ENCODE measurements at regions not wholly inside any gene's neighbourhood (a gene's known extent, or its start where the extent isn't known, plus 50 kb on each side); places are given as distances from the start of the nearest gene placed in this dataset.

DNA sequence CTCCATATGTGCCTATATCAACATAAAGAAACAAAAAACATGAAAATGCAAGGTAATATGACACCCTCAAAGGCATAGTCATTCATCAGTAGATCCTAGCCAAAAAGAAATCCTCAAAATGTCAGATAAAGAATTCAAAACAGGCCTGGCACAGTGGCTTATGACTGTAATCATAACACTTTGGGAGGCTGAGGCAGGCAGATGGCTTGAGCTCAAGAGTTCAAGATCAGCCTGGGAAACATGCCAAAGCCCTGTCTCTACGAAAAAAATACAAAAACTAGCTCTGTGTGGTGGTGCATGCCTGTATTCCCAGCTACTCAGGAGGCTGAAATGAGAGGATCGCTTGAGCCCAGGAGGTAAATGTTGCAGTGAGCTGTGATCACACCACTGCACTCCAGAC lies 284.6 kb upstream of the KLHL29 start:
- DNase-seq (ENCODE audit: low read depth in 4 of 4, low spot score in 1 of 4): no peak

DNA sequence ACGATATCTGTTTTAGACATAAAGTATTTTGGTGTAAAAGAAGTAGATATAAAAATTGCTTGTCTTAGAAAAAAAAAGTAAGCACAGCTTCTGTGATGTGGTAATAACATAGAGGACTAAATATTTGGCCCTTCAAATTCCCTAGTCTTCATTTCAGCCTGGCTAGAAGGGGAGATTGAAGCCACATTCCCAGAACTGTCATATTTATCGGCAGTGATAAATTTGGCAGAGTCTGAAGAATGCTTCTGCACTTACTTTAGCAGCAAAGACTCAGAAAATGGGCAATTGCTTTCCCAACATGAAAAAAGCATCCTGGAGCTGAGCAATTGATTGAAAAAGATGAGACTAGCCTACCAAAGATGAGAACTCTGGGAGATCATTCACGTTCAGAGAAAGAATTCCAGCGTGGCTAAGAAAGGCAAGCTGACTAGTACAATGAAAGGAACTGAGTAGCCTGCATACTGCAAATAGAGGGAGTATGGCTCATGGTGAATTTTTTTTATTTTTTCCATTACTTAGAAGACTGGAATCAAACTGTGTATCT lies 278.7 kb upstream of the KLHL29 start:
- no peak for DNase-seq (ENCODE audit: low read depth in 4 of 4, low spot score in 1 of 4)

DNA sequence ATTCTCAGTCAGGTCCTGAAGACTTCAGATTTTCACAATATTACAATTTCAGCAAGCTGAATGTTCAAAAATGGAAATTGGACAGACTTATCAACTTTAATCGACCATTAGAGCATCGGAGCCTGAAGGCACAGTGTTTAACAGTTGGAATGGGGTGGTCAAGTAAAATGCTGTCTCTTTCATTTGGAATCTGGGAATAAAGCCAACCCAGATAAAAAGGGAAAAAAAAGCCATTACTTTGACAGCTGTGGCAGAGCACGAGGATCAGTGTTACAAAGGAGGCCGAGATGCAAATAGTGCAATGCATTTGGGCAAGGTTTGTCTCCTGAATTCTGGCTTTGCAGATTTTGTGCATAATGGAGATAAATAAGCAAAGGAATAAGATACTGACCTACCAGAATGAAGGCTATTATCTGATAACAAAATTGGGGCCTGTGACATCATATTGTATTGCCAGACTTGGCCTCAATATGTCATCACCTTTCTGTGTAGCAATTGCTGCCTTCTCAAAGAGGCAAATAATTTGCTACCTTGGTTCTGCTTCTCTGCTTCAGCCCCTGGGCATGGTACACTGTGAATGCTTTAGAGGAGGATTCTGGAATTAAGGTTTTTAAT lies 277.5 kb upstream of the KLHL29 start:
- no peak for DNase-seq (ENCODE audit: low read depth in 4 of 4, low spot score in 1 of 4)

DNA sequence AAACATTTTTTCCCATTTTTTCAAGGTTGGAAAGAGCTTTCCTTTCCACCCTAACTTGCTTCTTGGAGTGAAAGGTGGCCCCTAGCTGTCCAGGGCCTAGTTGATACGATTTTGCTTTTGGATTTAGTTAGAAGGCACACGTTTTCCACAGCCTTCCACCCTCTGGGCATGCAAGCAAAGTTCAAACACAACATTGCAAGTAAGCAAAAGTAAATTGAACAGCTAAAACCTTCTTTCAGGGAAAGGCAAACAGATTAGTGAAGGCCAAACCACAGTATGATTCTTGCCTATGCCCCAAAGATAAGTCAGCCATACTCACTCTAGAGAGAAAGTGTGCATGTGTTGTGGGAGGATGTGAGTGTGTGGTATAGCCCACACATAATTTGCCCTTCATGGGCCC lies 273.7 kb upstream of the KLHL29 start:
- no peak for DNase-seq (ENCODE audit: low read depth in 4 of 4, low spot score in 1 of 4)

DNA sequence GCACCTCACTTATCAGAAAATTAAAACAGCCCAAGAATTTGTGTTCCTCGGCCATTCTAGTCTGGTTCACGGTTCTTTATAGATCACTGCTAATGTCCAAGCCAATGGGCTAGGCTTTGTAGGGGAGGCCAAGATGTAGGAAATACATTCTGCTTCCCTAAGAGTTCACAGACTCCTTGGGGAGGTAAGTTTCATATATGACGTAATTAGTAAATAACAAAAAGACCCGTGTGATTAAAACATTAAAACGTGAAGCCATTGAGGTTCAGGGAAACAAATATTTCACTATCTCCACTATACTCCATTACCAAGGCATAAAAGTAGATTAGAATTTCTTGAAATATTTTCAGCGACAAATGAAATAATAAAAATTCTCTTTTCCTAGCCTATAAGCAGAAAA lies 272.5 kb upstream of the KLHL29 start:
- DNase-seq (ENCODE audit: low read depth in 4 of 4, low spot score in 1 of 4): no peak

DNA sequence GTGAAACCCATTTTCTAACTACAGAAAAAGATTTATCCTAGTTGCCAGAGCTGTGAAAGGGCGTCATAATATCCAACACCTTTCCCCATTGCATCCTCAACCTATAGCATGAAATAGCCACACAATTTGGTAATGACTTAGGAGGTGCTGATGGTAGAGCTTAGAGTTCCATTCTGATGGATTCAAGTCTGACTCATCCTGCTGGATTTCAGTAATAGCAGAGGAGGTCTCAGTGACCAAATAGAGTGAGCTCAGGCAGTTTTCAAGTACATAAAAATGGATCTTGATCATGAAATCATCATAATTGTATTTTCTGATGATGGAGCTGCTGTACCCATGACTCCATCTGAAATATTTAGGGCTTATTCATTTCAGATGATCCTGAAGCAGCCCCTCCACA lies 270.7 kb upstream of the KLHL29 start:
- no peak for DNase-seq (ENCODE audit: low read depth in 4 of 4, low spot score in 1 of 4)

DNA sequence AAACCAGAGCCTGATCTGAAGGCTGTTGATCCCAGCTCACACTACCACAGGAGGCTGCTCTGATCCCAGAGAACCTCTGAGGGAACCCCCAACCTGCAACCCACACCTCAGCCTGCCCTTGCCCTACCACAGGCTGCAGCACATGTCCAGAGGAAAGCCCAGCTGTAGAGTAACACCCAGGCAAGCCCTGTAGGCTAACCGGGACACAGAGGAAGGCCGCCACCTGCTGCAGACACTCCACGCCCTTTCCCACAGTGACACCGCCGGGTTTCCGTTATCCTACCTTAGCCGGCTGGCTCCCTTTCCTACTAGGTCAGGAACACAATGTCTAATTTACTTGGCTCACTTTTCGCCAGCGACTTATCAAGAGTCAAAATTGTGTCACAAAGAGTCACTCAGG lies 266.7 kb upstream of the KLHL29 start:
- no peak for DNase-seq (ENCODE audit: low read depth in 4 of 4, low spot score in 1 of 4)

DNA sequence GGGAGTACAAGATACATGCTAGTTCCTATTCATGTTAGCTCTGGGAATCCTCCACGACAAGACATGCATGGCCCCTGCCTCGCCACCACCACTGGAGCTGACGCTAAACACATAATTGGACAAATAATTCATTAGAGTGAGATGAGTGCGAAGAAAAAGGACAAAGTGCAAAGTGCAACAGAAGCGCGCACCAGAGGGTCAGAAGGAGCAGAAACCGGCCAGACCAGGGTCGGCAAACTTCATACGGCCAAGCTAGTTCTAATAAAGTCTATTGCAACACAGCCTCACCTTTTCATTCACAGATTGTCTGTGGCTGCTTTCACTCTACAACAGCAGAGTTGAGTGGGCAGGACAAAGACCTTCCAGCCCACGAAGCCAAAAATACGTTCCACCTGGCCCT lies 266.1 kb upstream of the KLHL29 start:
- DNase-seq (ENCODE audit: low read depth in 4 of 4, low spot score in 1 of 4): no peak

DNA sequence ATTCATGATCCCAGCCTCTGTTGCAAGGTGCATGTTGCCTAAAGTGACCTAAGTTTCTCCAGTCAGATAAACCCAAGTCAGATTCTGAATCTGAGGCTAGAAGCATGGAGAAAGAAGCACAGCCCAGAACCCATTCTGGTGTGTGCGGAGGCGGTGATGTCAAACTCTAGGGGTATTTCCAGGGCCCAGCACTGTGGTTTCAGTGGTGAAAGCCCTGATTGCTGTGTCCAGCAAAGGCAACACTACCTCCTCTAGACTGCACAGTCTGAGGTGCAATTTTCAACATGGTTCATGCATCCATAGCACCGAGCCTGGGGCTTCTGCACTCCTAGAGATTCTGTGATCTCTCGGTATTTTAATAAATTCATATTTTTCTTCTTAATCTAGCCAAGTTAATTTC lies 264.8 kb upstream of the KLHL29 start:
- no peak for DNase-seq (ENCODE audit: low read depth in 4 of 4, low spot score in 1 of 4)

DNA sequence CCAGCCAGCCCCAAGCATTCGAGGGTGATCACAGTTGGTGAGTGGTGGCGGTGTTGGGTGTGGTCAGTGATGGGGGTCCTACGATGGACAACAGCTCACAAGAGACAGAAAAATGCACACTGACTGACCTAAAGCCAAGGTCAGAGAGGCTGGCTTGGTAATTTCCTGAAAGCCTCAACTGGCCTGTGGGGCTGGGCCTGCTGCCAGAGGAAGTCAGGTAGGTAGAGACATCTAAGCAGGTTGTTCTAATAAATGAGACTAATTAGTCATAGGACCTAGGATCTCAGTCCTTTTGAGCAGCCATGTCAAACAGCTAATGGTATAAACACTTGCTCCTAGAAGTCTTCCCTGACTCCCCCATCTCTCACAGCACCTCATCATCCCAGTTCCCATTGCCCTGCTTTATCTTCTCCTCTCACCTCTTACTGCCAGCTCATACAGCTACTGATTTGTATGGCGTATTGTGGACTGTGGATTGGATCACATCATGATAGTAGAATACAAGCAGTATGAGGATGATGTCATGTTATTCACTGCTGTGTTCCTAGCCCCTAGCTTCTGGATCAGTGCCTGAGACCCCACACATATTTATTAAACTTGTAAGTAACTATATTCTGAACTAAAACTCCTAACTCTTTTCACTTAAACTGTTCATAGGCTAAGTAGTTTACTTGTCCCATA lies 262.9 kb upstream of the KLHL29 start:
- no peak for DNase-seq (ENCODE audit: low read depth in 4 of 4, low spot score in 1 of 4)

DNA sequence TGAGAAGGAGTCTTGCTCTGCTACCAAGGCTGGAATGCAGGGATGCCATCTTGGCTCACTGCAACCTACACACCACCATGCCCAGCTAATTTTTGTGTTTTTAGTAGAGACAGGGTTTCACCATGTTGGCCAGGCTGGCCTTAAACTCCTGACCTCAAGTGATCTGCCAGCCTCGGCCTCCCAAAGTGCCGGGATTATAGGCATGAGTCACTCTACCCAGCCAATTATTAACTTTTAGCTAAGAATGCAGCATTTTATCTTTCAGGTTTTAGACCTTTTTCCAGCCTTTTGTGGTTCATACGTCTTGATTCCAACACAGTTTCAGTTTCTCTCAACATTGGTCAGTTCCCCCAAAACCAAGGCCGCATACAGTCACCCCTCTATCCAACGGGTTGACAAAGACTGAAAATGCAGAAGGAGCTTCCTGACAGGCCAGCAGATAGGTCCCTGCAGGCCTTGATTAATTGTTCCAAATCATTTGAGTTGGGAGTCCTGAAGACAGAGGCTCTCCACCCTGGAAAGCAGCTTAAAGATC lies 262.2 kb upstream of the KLHL29 start:
- DNase-seq (ENCODE audit: low read depth in 4 of 4, low spot score in 1 of 4): no peak

DNA sequence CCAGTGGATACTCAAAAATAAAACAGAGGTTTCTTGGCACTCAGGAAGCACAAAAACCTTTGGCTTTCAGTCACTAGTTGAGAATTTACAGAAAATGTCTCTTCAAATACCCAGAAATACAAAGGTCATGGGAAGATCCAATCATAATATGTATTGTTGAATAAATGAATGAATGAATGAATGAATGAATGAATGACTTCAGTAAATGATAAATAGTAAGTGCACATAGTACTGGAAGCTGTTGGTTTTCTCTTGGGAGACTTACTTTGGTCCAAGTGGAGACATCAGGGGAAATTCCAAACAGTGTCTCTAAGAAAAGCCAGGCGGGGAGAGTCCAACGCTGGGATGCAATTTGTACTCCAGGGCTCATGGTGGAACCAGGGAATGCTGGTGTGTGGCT lies 261.3 kb upstream of the KLHL29 start:
- no peak for DNase-seq (ENCODE audit: low read depth in 4 of 4, low spot score in 1 of 4)

DNA sequence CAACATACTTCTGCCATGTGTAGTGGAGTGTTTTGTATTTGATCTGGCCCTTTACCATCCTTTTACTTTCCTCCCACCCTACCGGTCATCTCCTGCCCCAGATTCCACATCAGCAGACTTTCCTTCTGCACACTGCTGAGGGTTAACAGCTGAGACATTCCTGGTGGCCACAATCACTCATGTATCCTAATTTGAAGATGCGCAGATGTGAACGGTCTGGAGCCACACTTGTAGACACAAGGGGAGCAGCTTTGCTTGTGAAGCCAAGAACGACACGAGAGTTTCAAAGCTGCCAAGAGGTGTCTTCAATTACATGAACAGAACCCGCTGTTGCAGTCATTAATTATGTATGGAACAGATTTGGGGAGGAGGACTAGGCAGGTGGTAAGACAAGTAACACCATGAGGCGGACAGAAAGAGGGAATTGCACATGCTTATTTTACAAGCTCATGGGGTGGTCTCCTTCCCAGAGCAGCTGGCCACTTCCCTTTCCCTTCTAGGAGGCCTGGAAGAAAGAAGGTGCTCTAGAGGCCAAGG lies 260.7 kb upstream of the KLHL29 start:
- no peak for DNase-seq (ENCODE audit: low read depth in 4 of 4, low spot score in 1 of 4)

DNA sequence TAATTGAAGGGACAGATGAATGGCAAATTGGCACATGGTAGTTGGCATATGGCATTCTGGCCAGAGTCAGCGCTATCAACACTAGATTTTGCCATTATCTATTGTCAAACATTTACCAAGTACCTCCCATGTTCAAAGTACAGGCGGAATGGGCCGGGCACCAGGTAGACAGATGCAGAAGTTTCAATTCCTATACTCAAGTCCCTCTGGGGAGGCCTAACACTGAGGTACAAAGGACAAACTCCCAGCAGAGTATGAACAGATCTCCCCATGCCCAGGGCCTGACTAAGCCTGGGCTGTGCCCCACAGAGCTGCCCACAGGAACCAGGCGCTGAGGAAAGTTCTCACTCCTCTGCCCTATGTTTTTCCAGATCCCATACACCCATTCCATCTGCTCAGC lies 257.5 kb upstream of the KLHL29 start:
- DNase-seq (ENCODE audit: low read depth in 4 of 4, low spot score in 1 of 4): no peak

DNA sequence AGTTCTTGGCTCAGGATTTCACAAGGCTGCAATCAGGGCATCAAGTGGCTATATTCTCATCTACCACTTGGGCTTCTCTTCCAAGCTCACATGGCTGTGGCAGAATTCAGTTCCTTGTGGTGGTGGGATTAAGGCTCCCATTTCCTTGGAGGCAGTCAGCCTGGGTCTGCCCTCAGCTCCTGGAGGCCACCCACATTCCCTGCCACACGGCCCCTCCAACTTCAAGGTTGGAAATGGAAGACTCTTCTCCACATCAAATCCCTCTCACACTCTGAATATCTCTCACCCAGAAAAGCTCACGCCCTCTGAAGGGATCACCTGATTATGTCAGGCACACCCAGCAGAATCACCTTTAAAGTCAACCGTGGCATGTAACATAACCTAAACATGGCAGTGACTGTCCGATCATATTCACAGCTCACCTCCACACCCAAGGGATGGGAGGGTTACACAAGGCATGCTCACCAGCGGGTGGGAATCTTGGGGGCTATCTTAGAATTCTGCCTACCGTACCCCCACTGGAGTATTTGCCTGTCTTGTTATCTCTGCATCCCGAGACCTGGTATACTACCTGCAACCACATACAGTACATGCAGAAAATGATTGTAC lies 256.2 kb upstream of the KLHL29 start:
- no peak for DNase-seq (ENCODE audit: low read depth in 4 of 4, low spot score in 1 of 4)

DNA sequence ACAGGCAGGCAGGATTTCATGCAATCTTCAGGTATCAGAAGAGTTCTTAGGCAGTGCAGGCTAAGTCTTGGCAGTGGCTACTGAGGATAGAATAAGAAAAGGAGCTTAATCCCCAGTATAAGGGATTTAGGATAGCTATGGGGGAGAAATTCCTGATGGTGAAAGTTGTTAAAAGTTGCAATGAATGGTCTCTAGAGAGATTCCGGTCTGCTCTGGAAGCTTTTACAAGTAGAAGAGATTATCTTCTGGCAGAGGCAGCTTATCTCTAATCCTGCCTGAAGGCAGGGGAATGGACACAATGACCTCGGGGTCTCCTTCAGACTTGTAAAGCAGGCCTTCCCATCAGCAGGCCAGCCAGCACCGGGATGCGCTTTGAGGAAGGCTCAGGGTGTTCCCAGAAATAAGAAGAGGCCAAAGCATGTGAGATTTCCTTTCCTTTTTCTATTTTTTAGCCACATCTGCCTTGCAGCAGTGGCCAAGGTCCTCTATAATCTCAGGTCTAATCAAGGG lies 253.9 kb upstream of the KLHL29 start:
- no peak for DNase-seq (ENCODE audit: low read depth in 4 of 4, low spot score in 1 of 4)

DNA sequence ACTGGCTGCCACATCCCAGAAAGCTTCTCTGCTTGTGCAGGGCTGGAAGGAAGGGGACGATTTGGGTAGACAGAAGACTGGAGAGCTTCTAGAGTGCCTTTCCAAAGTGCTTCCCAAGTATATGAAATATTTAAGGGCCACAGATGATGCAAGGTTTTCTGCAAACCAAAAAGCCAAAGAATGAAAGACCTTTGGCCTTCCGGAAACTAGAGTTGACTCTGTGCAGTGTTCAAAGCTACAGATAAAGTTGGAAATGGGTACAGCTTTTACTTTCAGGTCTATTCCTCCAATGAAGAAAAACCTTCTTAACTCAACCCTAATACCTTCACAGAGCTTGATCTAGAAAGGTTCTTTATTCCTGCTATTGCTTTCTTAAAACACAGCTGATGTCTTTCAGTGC lies 253.0 kb upstream of the KLHL29 start:
- no peak for DNase-seq (ENCODE audit: low read depth in 4 of 4, low spot score in 1 of 4)

DNA sequence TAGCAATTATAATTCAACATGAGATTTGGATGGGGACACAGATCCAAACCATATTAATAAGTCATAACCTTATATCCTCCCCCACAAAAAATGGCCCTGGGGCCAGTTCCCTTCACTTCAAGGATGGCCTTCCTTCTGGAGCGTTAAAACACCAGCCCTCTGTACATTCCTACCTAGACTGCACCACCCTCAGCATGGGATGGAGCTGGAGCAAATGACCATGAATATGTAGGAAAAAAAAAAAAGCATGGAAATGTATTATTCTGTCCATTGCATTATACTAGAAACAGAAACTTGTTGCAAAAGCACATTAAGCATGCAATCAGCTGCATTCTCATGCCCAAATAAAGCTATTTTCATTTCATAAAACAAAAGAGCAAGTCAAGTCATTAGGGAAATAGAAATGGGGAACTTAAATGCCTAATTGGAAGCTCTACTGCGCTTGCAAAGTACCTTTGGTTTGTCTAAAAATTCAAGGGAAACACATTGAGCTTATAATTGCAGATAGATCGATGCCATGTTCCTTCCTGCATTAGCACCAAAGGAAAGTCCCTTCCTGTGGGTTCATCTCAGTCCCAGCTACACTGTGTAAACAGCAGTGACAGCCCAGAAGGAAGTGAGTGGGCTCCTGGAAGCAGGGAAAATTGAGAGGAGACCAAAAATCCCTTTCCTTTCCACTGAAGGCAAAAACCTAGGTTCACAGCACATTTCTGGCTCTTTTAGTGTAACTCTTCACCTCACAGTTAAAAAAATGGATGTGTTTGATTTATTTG lies 252.0 kb upstream of the KLHL29 start:
- DNase-seq (ENCODE audit: low read depth in 4 of 4, low spot score in 1 of 4): no peak

DNA sequence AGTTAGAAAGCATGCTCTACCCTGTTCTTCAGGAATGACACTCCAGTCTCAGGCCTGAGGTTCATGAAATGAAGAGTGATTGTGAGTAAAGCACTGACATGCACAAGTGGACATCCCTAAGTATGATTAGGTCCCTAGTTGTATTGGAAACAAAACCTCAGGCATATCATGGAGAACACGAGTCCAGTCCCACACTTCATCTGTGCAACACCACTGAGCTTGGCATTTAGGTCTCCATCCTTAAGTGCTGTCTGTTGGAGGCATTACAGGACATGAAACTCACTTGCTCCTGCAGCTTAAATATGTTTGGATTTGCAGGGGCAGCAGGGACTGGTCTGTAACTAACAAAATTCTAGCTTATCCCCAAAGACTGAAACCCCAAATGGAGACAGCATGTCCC lies 250.3 kb upstream of the KLHL29 start:
- no peak for DNase-seq (ENCODE audit: low read depth in 4 of 4, low spot score in 1 of 4)

DNA sequence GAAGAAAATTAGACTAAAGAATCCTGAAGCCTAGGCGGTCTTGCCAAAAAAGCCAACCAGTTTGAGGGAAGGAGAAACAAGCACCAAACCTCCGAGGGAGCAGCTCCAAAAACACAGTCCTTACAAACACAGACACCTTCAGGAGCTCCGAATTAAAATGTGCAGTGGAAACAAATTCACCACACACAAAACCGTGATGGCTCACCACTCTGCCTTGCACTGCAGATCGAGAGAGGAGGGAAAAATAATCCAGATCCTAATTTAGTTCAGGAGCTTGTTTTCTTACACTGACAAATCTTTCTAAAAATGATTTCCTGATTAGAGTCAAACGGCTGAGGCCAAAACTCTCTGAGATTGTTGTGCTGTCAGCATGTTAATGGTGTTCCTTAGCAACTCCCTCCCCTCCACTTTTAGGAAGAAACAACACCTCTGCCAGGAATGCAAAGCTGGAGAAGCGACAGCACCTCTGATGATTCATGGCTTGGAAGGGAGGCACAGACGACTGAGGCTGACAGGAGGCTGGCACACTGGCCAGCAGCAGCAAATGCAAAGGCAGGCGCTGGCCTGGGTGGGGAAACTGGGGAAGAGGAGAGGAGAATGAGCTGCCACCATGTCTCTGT lies 249.4 kb upstream of the KLHL29 start:
- no peak for DNase-seq (ENCODE audit: low read depth in 4 of 4, low spot score in 1 of 4)

DNA sequence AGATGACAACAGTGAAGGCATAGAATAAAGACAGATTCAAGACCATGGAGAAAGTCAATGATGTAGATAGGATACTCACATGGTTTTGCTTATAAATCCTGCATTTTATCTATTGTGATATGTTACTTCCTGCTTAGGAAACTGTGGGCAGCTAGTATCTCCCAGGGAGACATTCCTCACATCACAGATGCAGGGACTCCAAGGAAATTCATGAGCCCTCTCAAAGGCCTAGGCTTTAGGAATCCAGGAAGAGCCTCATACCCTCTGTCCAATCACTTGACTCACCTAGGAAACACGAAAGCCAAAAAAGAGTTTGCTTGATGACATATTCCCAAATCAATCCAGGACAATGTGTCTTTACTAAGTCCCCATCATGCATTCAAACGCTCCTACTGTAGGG lies 247.8 kb upstream of the KLHL29 start:
- no peak for DNase-seq (ENCODE audit: low read depth in 4 of 4, low spot score in 1 of 4)
